GM19463 (cell line): ENCODE measurements at regions not wholly inside any gene's neighbourhood (a gene's known extent, or its start where the extent isn't known, plus 50 kb on each side); places are given as distances from the start of the nearest gene placed in this dataset.
A peak's percentile ranks its signal among the peaks of the same experiment; 100 is the strongest.

ENCODE experiments used
- ATAC-seq: cut with Tn5 transposase; IDR thresholded peaks from one replicate; pipeline ENCODE4 v1.9.1; 2021; ENCODE audit warnings: mild to moderate bottlenecking, moderate library complexity; ENCODE audit not compliant: unreplicated experiment

GRCh38 chr18:51789871-51790270 is 550.1 kb upstream of the DCC start:
- ATAC-seq, result no peak

- no peak for ATAC-seq
Observed at GRCh38 chr18:51801514-51801913, 538.5 kb upstream of the DCC start.

- ATAC-seq, result no peak
Observed at GRCh38 chr18:51802569-51803428, 537.2 kb upstream of the DCC start.

GRCh38 chr18:51807336-51807735 is 532.7 kb upstream of the DCC start:
- no peak for ATAC-seq

- ATAC-seq, result peak; percentile 66
Observed at GRCh38 chr18:51811883-51812282, 528.1 kb upstream of the DCC start.

- ATAC-seq, result no peak
Observed at GRCh38 chr18:51813740-51814139, 526.3 kb upstream of the DCC start.

- no peak for ATAC-seq
Observed at GRCh38 chr18:51821610-51822009, 518.4 kb upstream of the DCC start.

GRCh38 chr18:51824746-51825145 is 515.3 kb upstream of the DCC start:
- no peak for ATAC-seq

- ATAC-seq, result no peak
Observed at GRCh38 chr18:51833850-51834249, 506.1 kb upstream of the DCC start.

GRCh38 chr18:51848702-51849101 is 491.3 kb upstream of the DCC start:
- no peak for ATAC-seq

- ATAC-seq, result no peak
Observed at GRCh38 chr18:51852681-51853080, 487.3 kb upstream of the DCC start.

- ATAC-seq, result no peak
Observed at GRCh38 chr18:51857989-51858388, 482.0 kb upstream of the DCC start.

- ATAC-seq, result no peak
Observed at GRCh38 chr18:51861046-51861445, 479.0 kb upstream of the DCC start.

- no peak for ATAC-seq
Observed at GRCh38 chr18:51862051-51862715, 477.8 kb upstream of the DCC start.

GRCh38 chr18:51864219-51864965 is 475.6 kb upstream of the DCC start:
- no peak for ATAC-seq

- ATAC-seq, result no peak
Observed at GRCh38 chr18:51865538-51865937, 474.5 kb upstream of the DCC start.

GRCh38 chr18:51867767-51868166 is 472.2 kb upstream of the DCC start:
- no peak for ATAC-seq

- ATAC-seq, result no peak
Observed at GRCh38 chr18:51878724-51879123, 461.3 kb upstream of the DCC start.

- ATAC-seq, result no peak
Observed at GRCh38 chr18:51879329-51879728, 460.7 kb upstream of the DCC start.

- no peak for ATAC-seq
Observed at GRCh38 chr18:51881394-51881793, 458.6 kb upstream of the DCC start.

- no peak for ATAC-seq
Observed at GRCh38 chr18:51884039-51884438, 456.0 kb upstream of the DCC start.

- no peak for ATAC-seq
Observed at GRCh38 chr18:51890762-51891161, 449.2 kb upstream of the DCC start.
